ENCODE measurements at regions not wholly inside any gene's neighbourhood (a gene's known extent, or its start where the extent isn't known, plus 50 kb on each side); places are given as distances from the start of the nearest gene placed in this dataset.

- Mint-ChIP-seq H3K27me3 (ENCODE audit: insufficient read depth, unreplicated experiment) (no peaks in the 10 kb centered on the region), H3K27ac (ENCODE audit: low read depth, unreplicated experiment) (peak overlapping the region; percentile 24), H3K4me3 (ENCODE audit: unreplicated experiment) (no peak overlapping the region), H3K4me1 (ENCODE audit: insufficient read depth, unreplicated experiment) (peaks cover 43% of the 10 kb centered on the region), H3K9me3 (ENCODE audit: unreplicated experiment) (no peaks in the 10 kb centered on the region), H3K36me3 (ENCODE audit: insufficient read depth, unreplicated experiment) (no peaks in the 10 kb centered on the region)
- peak; percentile 88 for DNase-seq (ENCODE audit: unreplicated experiment)
- intact Hi-C loops (cut with micrococcal nuclease): no loop called here
- ChIA-PET CTCF (interaction anchor here (0.7 to 1.4 kb wide), 2 partner anchors 21 to 84 kb away, joined by 4 to 7 read pairs; partner anchors contain the start of gene SNX19), POLR2A (no interaction called here)
- TF ChIP-seq, protein P1, sequence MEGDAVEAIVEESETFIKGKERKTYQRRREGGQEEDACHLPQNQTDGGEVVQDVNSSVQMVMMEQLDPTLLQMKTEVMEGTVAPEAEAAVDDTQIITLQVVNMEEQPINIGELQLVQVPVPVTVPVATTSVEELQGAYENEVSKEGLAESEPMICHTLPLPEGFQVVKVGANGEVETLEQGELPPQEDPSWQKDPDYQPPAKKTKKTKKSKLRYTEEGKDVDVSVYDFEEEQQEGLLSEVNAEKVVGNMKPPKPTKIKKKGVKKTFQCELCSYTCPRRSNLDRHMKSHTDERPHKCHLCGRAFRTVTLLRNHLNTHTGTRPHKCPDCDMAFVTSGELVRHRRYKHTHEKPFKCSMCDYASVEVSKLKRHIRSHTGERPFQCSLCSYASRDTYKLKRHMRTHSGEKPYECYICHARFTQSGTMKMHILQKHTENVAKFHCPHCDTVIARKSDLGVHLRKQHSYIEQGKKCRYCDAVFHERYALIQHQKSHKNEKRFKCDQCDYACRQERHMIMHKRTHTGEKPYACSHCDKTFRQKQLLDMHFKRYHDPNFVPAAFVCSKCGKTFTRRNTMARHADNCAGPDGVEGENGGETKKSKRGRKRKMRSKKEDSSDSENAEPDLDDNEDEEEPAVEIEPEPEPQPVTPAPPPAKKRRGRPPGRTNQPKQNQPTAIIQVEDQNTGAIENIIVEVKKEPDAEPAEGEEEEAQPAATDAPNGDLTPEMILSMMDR (IDR thresholded peaks at IDR 0.05; ENCODE audit: unreplicated experiment): no peak
- BruUV-seq (replicated peaks): no TSS peak
Measured at GRCh38 chr11:130999992-131000770, 83.9 kb upstream of the SNX19 start.

DNA sequence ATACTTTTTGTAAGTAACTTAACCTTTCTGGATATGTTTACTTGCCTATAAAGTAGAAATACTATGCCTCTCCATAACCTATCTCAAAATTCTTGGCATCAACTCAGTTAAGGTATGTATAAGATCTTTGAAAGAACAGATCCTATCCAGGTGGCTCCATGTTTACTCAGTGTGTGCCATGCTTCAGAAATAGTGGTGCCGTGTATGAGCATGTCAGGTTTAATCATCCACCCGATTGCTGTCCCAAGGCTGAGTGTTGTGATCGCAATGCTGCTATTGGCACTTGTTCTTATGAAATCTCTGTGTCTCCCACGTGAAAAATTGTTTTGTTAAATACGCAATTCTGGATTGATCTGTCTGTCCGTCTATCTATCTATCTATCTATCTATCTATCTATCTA lies 85.9 kb upstream of the SNX19 start:
- H3K9me3 Mint-ChIP-seq (ENCODE audit: unreplicated experiment): no peaks in the 10 kb centered on the region
- H3K27me3 Mint-ChIP-seq (ENCODE audit: insufficient read depth, unreplicated experiment): no peaks in the 10 kb centered on the region
- TF ChIP-seq, protein P1 (IDR thresholded peaks at IDR 0.05; ENCODE audit: unreplicated experiment): no peak
- BruUV-seq (replicated peaks): no TSS peak
- H3K27ac Mint-ChIP-seq (ENCODE audit: low read depth, unreplicated experiment): peak overlapping the region; percentile 90
- ChIA-PET CTCF (interaction anchor here (0.8 to 1.2 kb wide), 2 partner anchors 24 to 86 kb away, joined by 3 to 5 read pairs; no protein-coding TSS in a partner anchor), POLR2A (interaction anchor here (1.9 kb wide), 1 partner anchor 9 kb away, joined by 4 read pairs; no protein-coding TSS in a partner anchor)
- H3K36me3 Mint-ChIP-seq (ENCODE audit: insufficient read depth, unreplicated experiment): no peaks in the 10 kb centered on the region
- intact Hi-C loops (cut with micrococcal nuclease): no loop called here
- peaks cover 43% of the 10 kb centered on the region for H3K4me1 Mint-ChIP-seq (ENCODE audit: insufficient read depth, unreplicated experiment)
- peak; percentile 52 for DNase-seq (ENCODE audit: unreplicated experiment)
- H3K4me3 Mint-ChIP-seq (ENCODE audit: unreplicated experiment): no peak overlapping the region

GRCh38 chr11:131005829-131006228 lies 89.5 kb upstream of the SNX19 start:
- POLR2A ChIA-PET: no interaction called here
- intact Hi-C loops (cut with micrococcal nuclease): no loop called here
- TF ChIP-seq, protein P1 (IDR thresholded peaks at IDR 0.05; ENCODE audit: unreplicated experiment): no peak
- Mint-ChIP-seq H3K27ac (ENCODE audit: low read depth, unreplicated experiment) (no peak overlapping the region), H3K9me3 (ENCODE audit: unreplicated experiment) (no peaks in the 10 kb centered on the region), H3K4me3 (ENCODE audit: unreplicated experiment) (no peak overlapping the region), H3K27me3 (ENCODE audit: insufficient read depth, unreplicated experiment) (no peaks in the 10 kb centered on the region), H3K36me3 (ENCODE audit: insufficient read depth, unreplicated experiment) (no peaks in the 10 kb centered on the region), H3K4me1 (ENCODE audit: insufficient read depth, unreplicated experiment) (peaks cover 21% of the 10 kb centered on the region)
- DNase-seq (ENCODE audit: unreplicated experiment): no peak
- no TSS peak for BruUV-seq (replicated peaks)
- CTCF ChIA-PET: interaction anchor here (0.9 to 2.2 kb wide), 5 partner anchors 26 to 668 kb away, joined by 3 to 9 read pairs (median 4); no protein-coding TSS in a partner anchor

DNA sequence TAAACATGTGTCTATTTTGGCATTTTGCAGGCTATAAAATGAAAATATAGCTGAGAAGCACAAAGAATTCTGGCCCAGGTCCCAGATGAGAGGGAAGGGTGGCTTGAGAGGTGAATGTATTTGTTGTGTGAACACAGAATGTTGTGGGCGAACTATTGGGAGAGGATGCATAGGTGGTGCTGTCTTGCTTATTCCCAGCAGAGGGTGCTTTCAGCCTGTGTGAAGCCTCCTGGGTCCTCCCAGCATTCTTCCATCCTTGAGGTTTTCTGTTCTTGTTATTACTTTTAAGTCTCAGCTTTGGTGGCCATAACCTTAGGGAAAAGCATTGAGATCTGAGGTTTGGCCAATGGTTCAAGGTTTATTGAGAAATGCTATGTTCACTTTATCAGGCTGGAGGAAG lies 108.7 kb upstream of the SNX19 start:
- intact Hi-C loops (cut with micrococcal nuclease): loop anchor here (5.0 kb wide), 1 partner anchor 647 kb away; no protein-coding TSS in a partner anchor
- Mint-ChIP-seq H3K4me3 (ENCODE audit: unreplicated experiment) (no peak overlapping the region), H3K4me1 (ENCODE audit: insufficient read depth, unreplicated experiment) (peaks cover 7% of the 10 kb centered on the region), H3K9me3 (ENCODE audit: unreplicated experiment) (no peaks in the 10 kb centered on the region), H3K27me3 (ENCODE audit: insufficient read depth, unreplicated experiment) (no peaks in the 10 kb centered on the region), H3K27ac (ENCODE audit: low read depth, unreplicated experiment) (no peak overlapping the region), H3K36me3 (ENCODE audit: insufficient read depth, unreplicated experiment) (no peaks in the 10 kb centered on the region)
- TF ChIP-seq, protein P1 (IDR thresholded peaks at IDR 0.05; ENCODE audit: unreplicated experiment): peak; percentile 41
- no TSS peak for BruUV-seq (replicated peaks)
- peak; percentile 65 for DNase-seq (ENCODE audit: unreplicated experiment)
- CTCF ChIA-PET: interaction anchor here (0.6 to 1.7 kb wide), 14 partner anchors 10 to 1259 kb away, joined by 3 to 14 read pairs (median 4); no protein-coding TSS in a partner anchor
- POLR2A ChIA-PET: no interaction called here

Data from MCF 10A (cell line).